ENCODE measurements at regions not wholly inside any gene's neighbourhood (a gene's known extent, or its start where the extent isn't known, plus 50 kb on each side); places are given as distances from the start of the nearest gene placed in this dataset.
"Not testable (repeated sequence)": the region's sequence is repeated elsewhere in the genome, so short reads cannot be mapped to it uniquely, and the experiment has no call there.

DNA sequence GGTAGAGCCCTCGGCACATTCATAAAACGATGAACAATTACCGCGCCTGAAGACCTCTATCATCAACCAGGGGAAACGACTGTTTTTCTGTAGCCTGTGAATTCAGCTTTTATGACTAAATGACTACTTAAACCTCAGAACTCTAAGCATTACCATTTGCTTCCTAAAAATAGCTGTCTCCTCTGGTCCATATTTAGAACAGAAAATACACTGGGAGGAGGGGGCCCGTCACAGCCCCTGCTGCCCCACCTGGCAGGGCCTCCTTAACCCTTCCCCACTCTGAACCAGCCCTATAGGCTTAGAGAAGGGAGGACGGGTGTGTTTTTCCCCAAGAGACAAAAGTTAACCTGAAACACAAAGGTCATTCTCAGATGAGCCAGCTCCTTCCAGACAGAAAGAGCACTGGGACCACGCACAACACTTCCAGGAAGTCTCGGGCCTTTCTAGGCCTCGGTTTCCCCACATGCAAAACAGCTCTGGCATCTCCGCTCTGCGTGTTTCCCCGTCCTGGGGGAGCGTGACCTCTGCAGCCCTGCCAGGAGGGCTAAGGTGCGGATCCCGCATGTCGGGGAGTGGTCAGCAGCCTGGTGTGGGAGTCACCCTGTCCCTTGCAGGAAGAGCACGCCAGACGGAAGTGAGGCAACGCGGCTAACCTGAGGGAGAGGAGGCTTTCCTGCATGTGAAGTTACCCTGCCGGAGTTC is 193.9 kb downstream of the DLL1 start:
- DNase-seq (ENCODE audit: low spot score): no peak

DNA sequence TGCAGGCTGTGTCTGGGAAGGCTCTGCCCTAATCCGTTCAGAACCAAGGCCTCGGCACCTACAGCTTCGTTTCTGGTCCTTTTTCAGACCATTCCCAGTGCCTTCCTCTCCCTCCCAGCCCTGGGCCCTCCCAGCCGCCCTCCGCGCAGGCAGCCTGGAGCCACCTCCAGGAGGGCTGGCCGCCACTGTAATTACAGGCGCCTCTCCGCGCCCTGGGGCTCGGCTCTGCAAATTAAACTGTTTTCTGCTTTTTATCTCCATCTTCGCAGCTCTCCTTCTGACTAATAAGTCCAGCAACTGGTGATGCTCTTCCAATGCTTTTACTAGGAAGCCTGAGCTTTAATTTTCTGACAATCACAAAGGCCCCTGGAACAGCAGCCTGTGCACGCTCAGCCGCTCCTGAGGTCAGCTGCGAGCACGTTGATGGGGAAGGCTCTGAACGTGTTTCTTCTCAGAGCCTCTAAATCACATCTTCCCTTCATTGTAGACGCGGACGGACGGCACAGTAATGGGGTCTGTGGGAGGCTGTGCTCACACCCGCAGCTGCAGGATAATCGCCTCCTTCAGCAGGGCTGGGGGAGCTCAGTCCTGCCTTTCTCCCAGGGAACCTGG is 194.6 kb downstream of the DLL1 start:
- DNase-seq (ENCODE audit: low spot score): no peak

DNA sequence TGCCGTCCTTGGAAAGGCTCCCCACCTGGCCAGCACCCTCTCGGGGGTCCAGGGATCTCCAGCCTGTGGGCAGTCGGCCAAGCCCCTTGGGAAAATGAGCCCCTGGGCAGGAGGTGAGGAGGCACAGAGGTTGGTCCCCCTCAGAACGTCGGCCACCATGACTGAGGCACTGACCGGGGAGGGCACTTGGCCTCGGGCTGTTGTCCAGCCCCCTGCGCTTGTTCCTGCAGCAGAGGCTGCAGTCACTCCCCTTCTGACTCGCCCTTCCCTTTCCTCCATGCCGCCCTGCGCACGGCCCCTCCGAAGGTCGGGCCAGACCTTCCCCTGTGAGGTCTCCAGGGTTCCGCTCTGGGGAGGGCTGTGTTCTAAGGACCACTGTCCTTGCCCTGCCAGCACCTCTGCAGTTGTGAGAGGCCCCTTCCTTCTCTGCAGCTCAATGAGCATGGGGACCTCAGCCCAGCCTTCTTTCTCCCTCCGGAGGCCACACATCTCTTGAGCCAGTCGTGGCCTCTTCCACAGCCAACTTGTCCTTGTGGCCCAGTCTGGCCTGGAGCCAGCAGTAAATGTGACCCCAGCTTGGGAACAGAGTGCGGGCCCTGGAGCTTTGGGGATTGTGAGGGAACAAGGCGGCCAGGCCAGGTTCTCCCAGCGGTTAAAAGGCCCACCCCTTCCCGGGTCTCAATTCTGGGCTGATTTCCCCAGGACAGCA is 195.5 kb downstream of the DLL1 start:
- no peak for DNase-seq (ENCODE audit: low spot score)

DNA sequence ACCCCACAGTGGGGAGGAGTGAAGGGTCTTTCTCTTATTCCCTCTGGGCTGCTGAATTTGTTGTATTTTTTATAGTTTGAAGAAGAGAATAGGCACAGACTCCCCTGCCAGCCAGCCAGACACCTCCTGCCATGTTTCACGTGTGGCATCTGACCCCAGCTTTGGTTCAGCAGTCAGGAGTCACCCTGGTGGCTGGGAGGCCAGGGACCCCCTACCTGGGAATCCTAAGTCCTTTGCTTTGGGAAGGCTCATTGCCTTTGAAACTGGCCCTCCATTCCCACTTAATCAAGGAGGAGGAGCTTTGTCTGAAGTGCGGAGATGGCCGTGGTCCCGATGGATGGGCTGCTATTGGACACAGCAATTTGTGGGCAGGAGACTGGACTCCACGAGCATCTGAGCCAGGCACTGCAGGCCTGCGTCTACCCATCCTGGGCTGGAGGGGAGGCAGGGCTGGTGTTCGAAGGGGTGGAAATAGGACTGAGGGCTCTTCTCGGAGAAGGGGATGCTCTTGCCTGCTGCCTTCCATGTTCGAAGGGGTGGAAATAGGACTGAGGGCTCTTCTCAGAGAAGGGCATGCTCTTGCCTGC is 196.1 kb downstream of the DLL1 start:
- no peak for DNase-seq (ENCODE audit: low spot score)

DNA sequence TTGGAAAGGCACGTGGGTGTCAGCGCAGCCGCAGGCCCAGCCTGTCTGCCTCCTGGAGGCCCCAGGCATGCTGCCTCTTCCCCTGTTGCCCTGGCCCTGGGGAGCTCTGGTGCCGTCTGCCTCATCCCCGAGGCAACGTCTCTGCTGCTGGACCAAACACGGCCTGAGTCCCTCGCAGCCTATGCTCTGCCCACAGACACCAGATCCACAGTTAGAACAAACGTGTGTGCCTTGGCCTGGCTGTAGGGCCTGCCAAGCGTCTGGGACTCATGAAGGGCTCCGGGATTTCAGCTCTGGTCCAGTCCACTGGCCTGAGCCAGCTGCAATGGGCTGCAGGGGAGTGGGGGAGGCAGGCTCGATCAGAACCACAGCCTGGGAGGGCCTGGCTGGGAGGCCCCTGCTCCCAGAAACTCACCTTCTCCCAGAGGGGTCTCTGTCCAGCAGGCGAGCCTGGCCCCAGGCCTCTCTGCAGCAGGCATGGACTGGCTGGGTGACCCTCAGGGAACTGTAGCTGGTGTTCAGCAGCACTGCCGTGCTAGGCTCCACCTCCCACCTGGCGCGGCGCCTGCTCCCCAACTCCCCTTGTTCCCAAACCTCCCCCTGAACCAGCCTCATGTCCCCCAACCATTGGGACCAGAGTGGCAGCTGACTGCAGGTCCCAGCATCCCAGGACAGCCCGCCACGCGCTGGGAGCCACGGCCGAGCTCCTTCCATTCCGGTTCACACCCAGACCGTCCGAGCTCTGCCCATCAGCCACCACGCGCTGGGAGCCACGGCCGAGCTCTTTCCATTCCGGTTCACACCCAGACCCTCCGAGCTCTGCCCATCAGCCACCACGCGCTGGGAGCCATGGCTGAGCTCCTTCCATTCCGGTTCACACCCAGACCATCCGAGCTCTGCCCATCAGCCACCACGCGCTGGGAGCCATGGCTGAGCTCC is 197.0 kb downstream of the DLL1 start:
- no peak for DNase-seq (ENCODE audit: low spot score)

DNA sequence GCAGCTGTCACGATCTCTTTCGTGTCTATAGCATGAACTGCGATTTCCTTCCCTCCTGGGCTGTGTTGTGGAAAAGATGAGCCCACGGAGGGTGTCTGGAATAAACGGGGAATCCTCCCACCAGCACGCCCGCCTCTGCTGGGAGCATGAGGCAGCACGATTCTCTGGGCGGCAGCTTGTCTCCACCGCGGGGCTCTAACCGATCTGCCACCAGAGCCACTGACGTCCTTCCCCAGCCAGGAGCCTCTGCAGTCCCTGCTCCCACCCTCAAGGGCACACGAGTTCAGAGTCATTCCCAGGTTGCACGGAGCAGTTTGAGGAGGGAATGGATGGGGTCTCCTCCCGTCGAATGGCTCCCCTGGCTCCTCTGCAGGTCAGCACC is 197.6 kb downstream of the DLL1 start:
- no peak for DNase-seq (ENCODE audit: low spot score)

DNA sequence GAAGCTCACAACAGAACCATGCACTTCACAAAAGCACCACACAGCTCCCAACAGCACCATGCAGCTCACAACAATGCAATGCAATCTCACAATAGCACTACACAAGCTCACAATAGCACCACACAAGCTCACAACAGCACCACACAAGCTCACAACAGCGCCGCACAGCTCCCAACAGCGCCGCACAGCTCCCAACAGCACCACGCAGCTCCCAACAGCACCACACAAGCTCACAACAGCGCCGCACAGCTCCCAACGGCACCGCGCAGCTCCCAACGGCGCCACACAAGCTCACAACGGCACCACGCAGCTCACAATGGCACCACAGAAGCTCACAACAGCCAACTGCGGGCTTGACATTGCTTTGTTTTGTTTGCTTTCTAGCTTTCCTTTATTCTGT is 198.1 kb downstream of the DLL1 start:
- DNase-seq (ENCODE audit: low spot score): no peak

DNA sequence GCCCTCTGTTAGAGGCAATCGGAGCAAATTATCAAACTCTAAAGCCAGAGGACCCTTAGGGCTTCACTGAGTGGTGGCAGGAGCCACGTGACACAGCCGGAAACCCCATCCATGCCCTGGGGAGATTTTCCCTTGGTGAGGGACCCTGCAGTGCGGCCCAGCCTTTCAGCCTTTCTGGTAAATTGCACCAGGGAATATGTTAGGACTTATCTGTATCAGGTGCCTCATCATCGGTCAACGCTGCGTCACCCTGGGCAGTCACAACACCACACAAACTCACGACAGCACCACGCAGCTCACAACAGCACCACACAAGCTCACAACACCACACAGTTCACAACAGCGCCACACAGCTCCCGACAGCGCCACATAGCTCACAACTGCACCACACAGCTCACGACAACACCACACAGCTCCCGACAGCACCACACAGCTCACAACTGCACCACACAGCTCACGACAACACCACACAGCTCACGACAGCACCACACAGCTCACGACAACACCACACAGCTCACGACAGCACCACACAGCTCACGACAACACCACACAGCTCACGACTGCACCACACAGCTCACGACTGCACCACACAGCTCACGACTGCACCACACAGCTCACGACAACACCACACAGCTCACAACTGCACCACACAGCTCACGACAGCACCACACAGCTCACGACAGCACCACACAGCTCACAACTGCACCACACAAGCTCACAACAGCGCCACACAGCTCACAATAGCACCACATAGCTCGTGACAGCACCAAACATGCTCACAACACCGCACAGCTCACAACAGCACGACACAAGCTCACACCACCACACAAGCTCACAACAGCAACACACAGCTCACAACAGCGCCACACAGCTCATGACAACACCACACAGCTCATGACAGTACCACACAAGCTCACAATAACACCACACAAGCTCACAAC is 199.0 kb downstream of the DLL1 start:
- DNase-seq (ENCODE audit: low spot score): no peak

DNA sequence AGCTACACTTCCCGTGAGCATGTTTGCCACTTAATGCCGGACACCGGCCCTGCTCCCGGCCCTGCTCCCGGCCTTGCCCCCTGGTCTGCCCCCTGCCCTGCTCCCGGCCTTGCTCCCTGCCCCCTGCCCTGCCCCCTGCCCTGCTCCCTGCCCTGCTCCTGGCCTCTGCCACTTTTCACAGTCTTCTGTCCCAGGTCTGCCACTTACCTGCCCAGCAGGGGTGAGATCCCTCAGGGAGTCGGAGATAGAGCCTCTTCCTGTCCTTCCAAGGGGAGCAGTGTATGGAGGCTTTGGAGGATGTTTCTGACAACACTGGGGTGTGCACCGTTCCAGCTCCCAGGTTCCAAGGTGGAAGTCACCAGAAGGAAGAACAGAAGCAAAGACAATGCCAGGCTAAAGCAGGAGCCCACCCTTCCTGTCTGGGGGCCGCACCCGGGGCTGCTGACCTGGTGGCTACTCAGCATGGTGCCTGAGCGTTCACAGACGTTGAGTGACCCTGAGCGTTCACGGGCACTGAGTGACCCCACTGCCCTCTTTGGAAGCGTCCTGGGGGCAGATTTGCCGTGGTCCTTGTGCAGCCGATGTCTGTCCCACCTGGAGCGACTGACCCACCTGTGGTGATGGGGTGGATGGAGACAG is 199.8 kb downstream of the DLL1 start:
- DNase-seq (ENCODE audit: low spot score): no peak

DNA sequence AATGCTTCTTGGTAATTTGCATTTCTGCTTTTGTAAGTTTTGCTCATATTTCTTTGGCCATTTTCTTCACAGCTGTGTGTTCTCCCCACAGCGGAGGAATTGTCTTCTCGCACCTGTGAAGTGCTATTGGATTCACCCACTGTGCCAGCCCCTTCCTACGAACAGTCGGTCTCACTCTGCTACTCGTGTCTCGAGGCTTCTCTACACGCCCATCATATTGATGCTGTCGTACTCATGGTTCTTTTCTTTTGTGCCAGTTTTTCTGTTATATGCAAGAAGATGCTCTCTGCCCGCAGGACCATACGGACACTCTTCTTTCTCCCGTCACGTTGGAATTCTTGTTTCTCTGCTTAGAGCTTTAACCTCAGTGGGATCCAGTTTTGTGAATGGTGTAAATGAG is 200.3 kb downstream of the DLL1 start:
- no peak for DNase-seq (ENCODE audit: low spot score)

DNA sequence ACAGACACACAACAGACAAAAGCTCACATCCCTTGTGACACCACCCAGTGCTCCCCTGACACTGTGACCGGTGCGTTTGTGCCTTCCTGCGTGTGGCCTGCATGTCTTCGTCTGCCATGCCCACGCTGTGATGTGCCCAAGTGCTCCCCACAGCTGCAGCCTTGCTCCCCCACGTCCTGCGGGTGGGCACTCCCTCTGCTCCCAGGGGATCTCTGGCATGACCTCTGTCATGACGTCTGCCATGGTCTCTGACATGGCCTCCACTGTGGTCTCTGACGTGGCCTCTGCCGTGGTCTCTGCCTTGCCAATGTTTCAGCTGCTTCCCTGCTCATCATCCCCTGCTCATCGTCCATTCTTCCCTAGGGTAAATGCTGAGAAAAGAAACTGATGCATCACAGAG is 200.9 kb downstream of the DLL1 start:
- no peak for DNase-seq (ENCODE audit: low spot score)

DNA sequence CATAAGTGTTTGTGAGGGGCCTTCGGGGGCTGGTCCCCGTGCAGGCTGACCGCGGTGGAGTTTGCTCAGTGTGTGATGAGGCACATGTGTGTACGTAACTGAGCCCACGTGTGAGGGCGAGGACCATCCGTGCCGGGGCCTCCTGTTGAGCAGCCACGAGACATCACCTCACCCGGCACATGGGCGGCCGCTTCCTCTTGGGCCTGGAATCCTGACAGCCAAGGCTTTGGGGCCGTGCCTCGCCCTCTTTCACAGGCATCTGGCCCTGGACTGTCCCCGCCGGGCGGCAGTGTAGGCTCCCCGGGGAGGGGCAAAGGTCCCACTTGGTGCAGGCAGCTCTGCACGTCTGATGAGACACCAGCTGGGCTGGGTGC is 202.3 kb downstream of the DLL1 start:
- no peak for DNase-seq (ENCODE audit: low spot score)

DNA sequence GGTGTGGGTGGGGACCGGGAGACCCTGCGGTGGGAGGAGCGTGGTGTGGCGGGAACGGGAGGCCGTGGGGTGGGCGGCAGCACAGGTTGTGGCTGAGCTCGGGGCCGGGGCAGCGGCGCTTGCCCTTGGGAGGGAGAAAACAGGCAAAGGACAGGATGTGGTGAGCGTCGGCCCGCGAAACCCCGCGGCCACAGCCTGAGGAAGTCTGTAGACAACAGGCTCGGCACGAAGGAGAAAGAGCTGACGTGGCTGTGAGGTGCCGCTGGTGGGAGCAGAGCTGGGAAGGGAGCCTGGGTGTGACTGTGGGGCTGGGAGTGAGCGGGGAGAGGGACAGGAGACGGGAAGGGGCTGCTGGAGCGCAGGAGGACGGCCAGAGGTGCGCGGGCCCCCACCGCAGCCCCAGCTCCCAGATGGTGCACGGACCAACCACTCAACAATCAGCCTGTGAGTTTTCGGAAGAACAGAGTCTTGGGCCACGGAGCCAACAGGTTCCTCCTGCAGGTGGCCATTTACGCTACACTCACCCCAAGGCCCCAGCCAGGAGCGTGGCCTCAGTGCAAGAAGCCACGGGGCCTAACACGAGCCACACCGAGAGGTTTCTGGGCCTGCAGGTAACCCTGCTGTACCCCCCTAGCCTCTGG is 202.8 kb downstream of the DLL1 start:
- no peak for DNase-seq (ENCODE audit: low spot score)

DNA sequence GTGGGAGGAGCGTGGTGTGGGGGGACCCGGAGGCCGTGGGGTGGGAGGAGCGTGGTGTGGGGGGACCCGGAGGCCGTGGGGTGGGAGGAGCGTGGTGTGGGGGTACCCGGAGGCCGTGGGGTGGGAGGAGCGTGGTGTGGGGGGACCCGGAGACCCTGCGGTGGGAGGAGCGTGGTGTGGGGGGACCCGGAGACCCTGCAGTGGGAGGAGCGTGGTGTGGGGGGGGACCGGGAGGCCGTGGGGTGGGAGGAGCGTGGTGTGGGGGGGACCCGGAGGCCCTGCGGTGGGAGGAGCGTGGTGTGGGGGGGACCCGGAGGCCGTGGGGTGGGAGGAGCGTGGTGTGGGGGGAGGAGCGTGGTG is 203.5 kb downstream of the DLL1 start:
- not testable (repeated sequence) for DNase-seq (ENCODE audit: low spot score)

DNA sequence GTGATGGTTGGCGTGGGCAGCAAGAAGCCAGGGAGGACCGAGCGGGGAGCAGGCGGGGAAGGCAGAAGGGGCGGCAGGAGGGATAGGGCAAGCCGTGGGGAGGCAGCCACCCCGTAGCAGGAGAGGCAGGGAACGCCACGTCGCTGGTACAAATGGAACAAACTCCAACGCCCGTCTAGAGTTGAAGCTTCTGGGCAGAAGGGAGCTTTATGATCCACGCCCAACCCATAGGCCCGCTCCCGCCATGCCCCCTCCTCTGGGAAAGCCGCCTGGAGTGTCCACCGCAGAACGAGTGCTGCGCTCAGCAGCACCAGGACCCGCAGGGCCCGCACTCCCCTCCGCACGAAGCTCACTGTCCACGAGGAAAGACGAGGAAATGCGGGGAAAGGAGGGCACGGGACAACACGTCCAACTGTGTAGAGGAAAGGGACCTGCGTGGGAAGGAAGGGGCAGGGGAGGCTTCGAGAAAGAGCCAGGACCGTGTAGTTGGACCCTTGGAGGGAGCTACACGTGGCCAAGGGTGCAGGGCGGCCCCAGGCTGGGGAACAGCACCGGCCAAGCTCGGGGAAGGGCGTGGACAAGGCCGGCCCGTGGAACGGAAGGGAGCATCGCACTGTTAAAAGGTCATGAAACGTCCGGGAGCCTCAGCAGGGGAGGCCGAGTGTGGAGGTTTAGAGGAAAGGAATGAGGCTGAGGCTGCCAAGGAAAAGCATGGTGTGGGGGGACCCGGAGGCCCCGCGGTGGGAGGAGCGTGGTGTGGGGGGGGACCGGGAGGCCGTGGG is 204.0 kb downstream of the DLL1 start:
- no peak for DNase-seq (ENCODE audit: low spot score)

DNA sequence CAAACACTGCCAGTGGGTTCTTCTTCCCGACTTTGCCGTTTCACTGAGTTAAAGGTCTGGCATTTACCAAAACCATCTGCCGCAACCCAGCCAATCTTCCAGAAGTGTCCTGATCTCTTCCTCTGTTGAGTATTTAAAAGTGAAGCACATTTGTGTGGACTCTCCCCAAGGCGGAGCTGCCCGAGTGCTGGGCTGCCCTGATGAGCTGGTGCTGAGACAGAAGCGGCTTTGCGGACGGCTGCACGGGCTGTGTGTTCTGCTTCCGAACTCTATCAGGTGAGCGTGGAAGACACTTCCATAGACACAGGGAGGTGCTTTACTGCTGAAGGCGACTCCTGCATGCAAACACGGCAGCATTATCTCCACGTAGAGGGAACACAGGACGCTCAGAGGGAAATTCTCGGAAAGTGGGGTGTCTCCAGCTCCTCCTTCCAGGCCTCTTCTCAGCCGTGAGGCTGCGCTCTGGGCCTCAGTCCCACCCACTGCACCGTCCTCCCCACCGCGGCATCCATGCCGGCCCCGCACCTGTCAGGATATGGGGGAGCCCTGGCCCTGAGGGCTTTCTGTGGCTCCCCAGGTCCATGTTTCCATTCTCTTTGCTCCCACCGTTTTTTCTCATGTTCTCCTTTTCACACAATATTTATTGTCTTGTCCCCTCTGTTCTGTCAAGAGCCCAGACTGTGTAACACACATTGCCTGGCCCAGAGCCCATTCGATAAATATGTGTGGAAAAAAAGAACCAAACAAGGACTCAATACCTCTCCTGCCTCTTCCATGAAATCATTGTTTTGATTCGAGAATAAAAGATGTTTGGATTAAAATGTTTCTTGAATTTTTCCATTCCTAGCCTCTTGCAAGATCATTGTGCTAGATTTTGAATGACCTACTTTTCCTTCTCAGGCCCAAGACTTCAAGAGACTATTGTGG is 205.1 kb downstream of the DLL1 start:
- no peak for DNase-seq (ENCODE audit: low spot score)

DNA sequence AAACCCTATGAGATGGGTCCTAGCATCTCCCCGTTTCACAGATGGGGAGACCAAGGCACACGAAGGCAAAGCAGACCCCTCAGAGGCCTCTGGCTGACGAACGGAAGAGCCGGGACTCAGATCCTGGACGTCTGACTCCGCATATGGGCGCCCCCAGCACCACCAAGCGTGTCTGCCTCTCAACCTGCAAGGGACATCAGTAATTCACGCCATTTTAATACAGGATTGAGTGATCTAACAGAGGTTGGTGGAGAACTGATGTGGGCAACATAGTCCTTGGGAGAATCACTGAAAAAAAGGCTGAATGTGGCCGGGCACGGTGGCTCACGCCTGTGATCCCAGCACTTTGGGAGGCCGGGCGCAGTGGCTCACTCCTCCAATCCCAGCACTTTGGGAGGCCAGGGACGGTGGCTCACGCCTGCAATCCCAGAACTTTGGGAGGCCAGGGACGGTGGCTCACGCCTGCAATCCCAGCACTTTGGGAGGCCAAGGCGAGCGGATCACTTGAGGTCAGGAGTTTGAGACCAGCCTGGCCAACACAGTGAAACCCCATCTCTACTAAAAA is 206.6 kb downstream of the DLL1 start:
- no peak for DNase-seq (ENCODE audit: low spot score)

Data from COLO829 (cell line).